Smooth muscle cell (in vitro differentiated cells): ENCODE measurements at regions not wholly inside any gene's neighbourhood (a gene's known extent, or its start where the extent isn't known, plus 50 kb on each side); places are given as distances from the start of the nearest gene placed in this dataset.

Source experiments
- DNase-seq: peaks from one replicate; lab custom pipeline; 2025; ENCODE audit not compliant: unreplicated experiment; lab: John Stamatoyannopoulos, UW
- H2AFZ ChIP-seq: fragments of 200-600 bp; sonication (generic); 2 replicates; pipeline ENCODE4 v1.6.0; 2016; ENCODE audit warnings: antibody characterized with exemption, low read depth, mild to moderate bottlenecking
- H3F3A ChIP-seq: fragments of 200-600 bp; sonication (generic); 2 replicates; pipeline ENCODE4 v1.6.0; 2017; ENCODE audit warnings: antibody characterized with exemption, low read depth
- H3K27ac ChIP-seq: fragments of 200-600 bp; sonication (generic); 2 replicates; pipeline ENCODE4 v1.5.1; 2016; ENCODE audit warnings: low read depth, mild to moderate bottlenecking
- H3K27me3 ChIP-seq: fragments of 200-600 bp; sonication (generic); 2 replicates; pipeline ENCODE4 v1.6.1; 2016; ENCODE audit warnings: low read depth, mild to moderate bottlenecking
- H3K36me3 ChIP-seq: fragments of 200-600 bp; sonication (generic); 2 replicates; pipeline ENCODE4 v1.5.1; 2016; ENCODE audit warnings: low read depth
- H3K4me1 ChIP-seq: fragments of 200-600 bp; sonication (generic); 2 replicates; pipeline ENCODE4 v1.5.1; 2016; ENCODE audit warnings: low read depth
- H3K4me2 ChIP-seq: fragments of 200-600 bp; sonication (generic); 2 replicates; pipeline ENCODE4 v1.6.0; 2016; ENCODE audit warnings: mild to moderate bottlenecking
- H3K4me3 ChIP-seq: fragments of 200-600 bp; sonication (generic); 2 replicates; pipeline ENCODE4 v1.5.1; 2016; ENCODE audit warnings: mild to moderate bottlenecking
- H3K79me2 ChIP-seq: fragments of 200-600 bp; sonication (generic); 2 replicates; pipeline ENCODE4 v1.6.0; 2016; ENCODE audit warnings: low read depth, mild to moderate bottlenecking
- H3K9ac ChIP-seq: fragments of 200-600 bp; sonication (generic); 2 replicates; pipeline ENCODE4 v1.6.0; 2016; ENCODE audit warnings: low read depth
- H3K9me3 ChIP-seq: fragments of 200-600 bp; sonication (generic); replicated peaks from 2 replicates; pipeline ENCODE4 v1.5.1; 2016; ENCODE audit warnings: low read depth
- H4K20me1 ChIP-seq: fragments of 200-600 bp; sonication (generic); 2 replicates; pipeline ENCODE4 v1.6.0; 2016; ENCODE audit warnings: low read depth
- WGBS: methylation state at CpG from one replicate; pipeline ENCODE4 v1.1.7; 2016; ENCODE audit warnings: low lambda C conversion rate; 5-methylcytosine and 5-hydroxymethylcytosine counted together
- TF ChIP-seq, protein P1 (sequence below): fragments of 200-600 bp; sonication (generic); IDR thresholded peaks from 2 replicates; pipeline ENCODE4 v1.5.1; 2017; ENCODE audit warnings: borderline replicate concordance, mild to moderate bottlenecking, antibody characterized with exemption; ENCODE audit not compliant: insufficient read depth, poor library complexity, severe bottlenecking

DNA sequence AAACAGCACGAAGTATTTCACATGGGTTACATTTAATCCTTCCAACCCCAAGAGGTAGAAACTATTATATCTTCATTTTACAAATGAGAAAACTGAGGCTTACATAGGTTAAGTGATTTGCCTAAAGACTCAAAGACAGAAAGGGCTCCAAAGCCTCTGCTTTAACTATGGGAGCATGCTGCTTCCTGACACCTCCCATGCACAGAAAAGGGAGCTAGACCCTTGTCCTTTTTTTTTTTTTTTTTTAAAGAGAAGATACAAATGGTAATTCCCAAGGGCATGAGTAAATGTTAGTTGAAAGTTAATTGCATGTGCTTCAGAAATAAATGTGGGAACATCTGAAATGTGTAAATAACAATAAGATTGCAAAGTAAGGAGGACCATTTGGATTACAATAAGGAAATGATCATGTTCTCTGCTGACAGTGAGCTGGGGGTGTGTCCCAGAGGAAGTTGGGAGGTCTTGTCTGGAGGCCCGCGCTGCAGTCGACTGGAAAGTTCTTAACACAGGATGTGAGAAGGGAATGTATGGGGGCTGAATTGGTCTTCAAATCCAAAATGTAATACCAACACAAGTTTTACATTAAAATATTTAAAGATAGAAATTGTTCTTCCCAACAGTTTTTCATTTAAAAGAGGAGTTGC is 500.3 kb downstream of the KLF12 start:
- Histone ChIP-seq H2AFZ (no peak overlapping the region), H3K27me3 (no peaks in the 10 kb centered on the region), H3F3A (no peaks in the 10 kb centered on the region), H3K79me2 (no peaks in the 10 kb centered on the region), H3K4me2 (no peak overlapping the region), H3K36me3 (no peaks in the 10 kb centered on the region), H3K4me3 (no peak overlapping the region), H4K20me1 (no peaks in the 10 kb centered on the region), H3K27ac (no peak overlapping the region), H3K4me1 (no peaks in the 10 kb centered on the region), H3K9me3 (no peaks in the 10 kb centered on the region), H3K9ac (no peak overlapping the region)
- 49% methylated on average over 4 of the region's 4 CpGs for WGBS
- no peak for DNase-seq
- TF ChIP-seq, protein P1, sequence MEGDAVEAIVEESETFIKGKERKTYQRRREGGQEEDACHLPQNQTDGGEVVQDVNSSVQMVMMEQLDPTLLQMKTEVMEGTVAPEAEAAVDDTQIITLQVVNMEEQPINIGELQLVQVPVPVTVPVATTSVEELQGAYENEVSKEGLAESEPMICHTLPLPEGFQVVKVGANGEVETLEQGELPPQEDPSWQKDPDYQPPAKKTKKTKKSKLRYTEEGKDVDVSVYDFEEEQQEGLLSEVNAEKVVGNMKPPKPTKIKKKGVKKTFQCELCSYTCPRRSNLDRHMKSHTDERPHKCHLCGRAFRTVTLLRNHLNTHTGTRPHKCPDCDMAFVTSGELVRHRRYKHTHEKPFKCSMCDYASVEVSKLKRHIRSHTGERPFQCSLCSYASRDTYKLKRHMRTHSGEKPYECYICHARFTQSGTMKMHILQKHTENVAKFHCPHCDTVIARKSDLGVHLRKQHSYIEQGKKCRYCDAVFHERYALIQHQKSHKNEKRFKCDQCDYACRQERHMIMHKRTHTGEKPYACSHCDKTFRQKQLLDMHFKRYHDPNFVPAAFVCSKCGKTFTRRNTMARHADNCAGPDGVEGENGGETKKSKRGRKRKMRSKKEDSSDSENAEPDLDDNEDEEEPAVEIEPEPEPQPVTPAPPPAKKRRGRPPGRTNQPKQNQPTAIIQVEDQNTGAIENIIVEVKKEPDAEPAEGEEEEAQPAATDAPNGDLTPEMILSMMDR, result no peak

DNA sequence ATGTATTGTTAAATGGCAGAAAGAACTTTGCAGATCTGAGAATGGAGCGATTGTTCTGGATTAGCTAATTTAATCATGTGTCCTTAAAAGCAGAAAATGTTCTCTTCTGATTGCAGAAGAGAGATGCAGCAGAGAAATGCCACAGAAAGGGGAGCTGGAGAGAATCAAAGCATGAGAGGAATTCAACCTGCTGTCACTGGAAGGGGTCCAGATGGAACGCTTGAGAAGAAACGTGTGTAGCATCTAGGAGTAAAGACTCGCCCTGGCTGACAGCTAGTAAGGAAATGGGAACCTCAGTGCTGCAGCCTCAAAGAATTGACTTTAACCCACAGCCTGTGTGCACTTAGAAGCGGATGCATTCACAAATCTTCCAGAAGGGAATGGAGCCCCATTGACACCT is 502.8 kb downstream of the KLF12 start:
- H3K4me3 ChIP-seq, result no peak overlapping the region
- H3K9me3 ChIP-seq, result no peaks in the 10 kb centered on the region
- 95% methylated on average over 5 of the region's 5 CpGs for WGBS
- H3K27ac ChIP-seq, result no peak overlapping the region
- TF ChIP-seq, protein P1, result no peak
- H3F3A ChIP-seq, result no peaks in the 10 kb centered on the region
- no peaks in the 10 kb centered on the region for H4K20me1 ChIP-seq
- no peaks in the 10 kb centered on the region for H3K36me3 ChIP-seq
- no peak overlapping the region for H3K4me2 ChIP-seq
- no peaks in the 10 kb centered on the region for H3K4me1 ChIP-seq
- no peak for DNase-seq
- no peaks in the 10 kb centered on the region for H3K79me2 ChIP-seq
- no peak overlapping the region for H2AFZ ChIP-seq
- H3K27me3 ChIP-seq, result no peaks in the 10 kb centered on the region
- no peak overlapping the region for H3K9ac ChIP-seq

DNA sequence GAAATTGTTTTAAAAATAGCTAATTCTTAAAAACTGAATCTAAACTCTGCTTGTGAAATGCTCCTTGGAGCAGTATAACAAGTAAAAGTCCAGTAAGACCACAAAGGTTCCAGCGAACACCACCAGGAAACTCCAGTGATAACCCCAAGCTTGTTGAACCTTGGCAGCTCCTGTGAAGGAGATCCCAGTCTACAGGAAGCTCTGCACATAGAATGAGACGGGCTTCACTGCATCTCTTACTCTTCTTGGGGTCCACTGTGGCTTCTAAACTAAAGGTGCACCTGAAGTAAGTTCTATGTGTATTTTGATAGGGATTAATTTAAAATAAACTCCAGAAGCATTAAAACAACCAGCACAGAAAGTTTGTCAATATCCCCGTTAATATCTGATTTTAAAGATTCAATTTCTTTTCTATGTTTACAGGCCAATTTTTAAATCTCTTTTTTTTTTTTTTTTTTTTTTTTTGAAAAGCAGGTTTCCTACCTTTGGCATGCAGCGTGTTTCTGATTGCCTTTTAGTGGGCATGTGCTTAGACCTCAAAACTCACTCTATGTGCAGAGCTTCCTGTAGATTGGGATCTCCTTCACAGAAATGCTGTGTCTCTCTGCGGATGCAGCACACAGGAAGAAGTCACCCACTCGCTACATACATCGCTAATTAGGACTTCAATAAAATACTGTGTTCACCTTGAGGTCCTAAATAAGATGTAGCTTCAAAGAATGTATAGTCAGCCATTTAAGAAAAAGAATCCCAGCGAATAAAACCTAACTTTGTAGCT is 508.5 kb downstream of the KLF12 start:
- H3K4me2 ChIP-seq, result no peak overlapping the region
- H2AFZ ChIP-seq, result no peak overlapping the region
- no peaks in the 10 kb centered on the region for H4K20me1 ChIP-seq
- no peak overlapping the region for H3K27ac ChIP-seq
- 92% methylated on average over 8 of the region's 8 CpGs for WGBS
- no peak for DNase-seq
- no peaks in the 10 kb centered on the region for H3F3A ChIP-seq
- H3K36me3 ChIP-seq, result no peaks in the 10 kb centered on the region
- H3K27me3 ChIP-seq, result no peaks in the 10 kb centered on the region
- TF ChIP-seq, protein P1, result no peak
- H3K4me3 ChIP-seq, result no peak overlapping the region
- no peaks in the 10 kb centered on the region for H3K4me1 ChIP-seq
- no peak overlapping the region for H3K9ac ChIP-seq
- no peaks in the 10 kb centered on the region for H3K9me3 ChIP-seq
- no peaks in the 10 kb centered on the region for H3K79me2 ChIP-seq
